ENCODE measurements at regions not wholly inside any gene's neighbourhood (a gene's known extent, or its start where the extent isn't known, plus 50 kb on each side); places are given as distances from the start of the nearest gene placed in this dataset.
"Not testable (repeated sequence)": the region's sequence is repeated elsewhere in the genome, so short reads cannot be mapped to it uniquely, and the experiment has no call there.

- no peak overlapping the region for H3K4me3 ChIP-seq (ENCODE audit: low read depth, low read length)
- TF ChIP-seq CTCF (conservative IDR thresholded peaks at IDR 0.05; ENCODE audit: low read depth, low read length), result no peak
- DNase-seq (ENCODE audit: low read depth), result no peak
These were observed 615.0 kb downstream of the FAM133A start for GRCh38 chrX:94288972-94289371.

GRCh38 chrX:94302446-94302845, 628.4 kb downstream of the FAM133A start:
- no peak for TF ChIP-seq CTCF (conservative IDR thresholded peaks at IDR 0.05; ENCODE audit: low read depth, low read length)
- no peak overlapping the region for H3K4me3 ChIP-seq (ENCODE audit: low read depth, low read length)
- no peak for DNase-seq (ENCODE audit: low read depth)

GRCh38 chrX:94329182-94329581, 655.2 kb downstream of the FAM133A start:
- H3K4me3 ChIP-seq (ENCODE audit: low read depth, low read length), result no peak overlapping the region
- no peak for DNase-seq (ENCODE audit: low read depth)
- TF ChIP-seq CTCF (conservative IDR thresholded peaks at IDR 0.05; ENCODE audit: low read depth, low read length), result no peak

- H3K4me3 ChIP-seq (ENCODE audit: low read depth, low read length), result not testable (repeated sequence)
These were observed 667.7 kb downstream of the FAM133A start for GRCh38 chrX:94341730-94342129.

GRCh38 chrX:94361241-94361640, 687.2 kb downstream of the FAM133A start:
- TF ChIP-seq CTCF (conservative IDR thresholded peaks at IDR 0.05; ENCODE audit: low read depth, low read length), result no peak
- DNase-seq (ENCODE audit: low read depth), result no peak
- H3K4me3 ChIP-seq (ENCODE audit: low read depth, low read length), result no peak overlapping the region

More at GRCh38 chrX:94341730-94342129, 667.7 kb downstream of the FAM133A start:
- not testable (repeated sequence) for DNase-seq (ENCODE audit: low read depth)

- no peak overlapping the region for H3K4me3 ChIP-seq (ENCODE audit: low read depth, low read length)
- no peak for TF ChIP-seq CTCF (conservative IDR thresholded peaks at IDR 0.05; ENCODE audit: low read depth, low read length)
- no peak for DNase-seq (ENCODE audit: low read depth)
These were observed 691.7 kb downstream of the FAM133A start for GRCh38 chrX:94365736-94366135.

- H3K4me3 ChIP-seq (ENCODE audit: low read depth, low read length), result no peak overlapping the region
- TF ChIP-seq CTCF (conservative IDR thresholded peaks at IDR 0.05; ENCODE audit: low read depth, low read length), result no peak
- no peak for DNase-seq (ENCODE audit: low read depth)
These were observed 692.6 kb downstream of the FAM133A start for GRCh38 chrX:94366616-94367015.

- H3K4me3 ChIP-seq (ENCODE audit: low read depth, low read length), result no peak overlapping the region
- DNase-seq (ENCODE audit: low read depth), result no peak
- no peak for TF ChIP-seq CTCF (conservative IDR thresholded peaks at IDR 0.05; ENCODE audit: low read depth, low read length)
These were observed 715.0 kb downstream of the FAM133A start for GRCh38 chrX:94389044-94389443.

Measured in epithelial cell of proximal tubule (primary cell).